ENCODE measurements at regions not wholly inside any gene's neighbourhood (a gene's known extent, or its start where the extent isn't known, plus 50 kb on each side); places are given as distances from the start of the nearest gene placed in this dataset.

GRCh38 chr12:25424211-25424731 is 128.8 kb downstream of the LMNTD1 start:
- no peak for ATAC-seq (ENCODE audit: low FRiP score)
- no peak for TF ChIP-seq CTCF (IDR thresholded peaks at IDR 0.05)
- DNase-seq (ENCODE audit: low spot score), result no peak

GRCh38 chr12:25423355-25424050 is 129.6 kb downstream of the LMNTD1 start:
- DNase-seq (ENCODE audit: low spot score), result no peak

GRCh38 chr12:25422241-25422640 is 130.8 kb downstream of the LMNTD1 start:
- no peak for TF ChIP-seq CTCF (IDR thresholded peaks at IDR 0.05)
- no peak for ATAC-seq (ENCODE audit: low FRiP score)

More at GRCh38 chr12:25423355-25424050, 129.6 kb downstream of the LMNTD1 start:
- TF ChIP-seq CTCF (IDR thresholded peaks at IDR 0.05), result no peak
- ATAC-seq (ENCODE audit: low FRiP score), result no peak

GRCh38 chr12:25421651-25422167 is 131.4 kb downstream of the LMNTD1 start:
- no peak for TF ChIP-seq CTCF (IDR thresholded peaks at IDR 0.05)
- ATAC-seq (ENCODE audit: low FRiP score) (no peak), DNase-seq (ENCODE audit: low spot score) (no peak)

More at GRCh38 chr12:25422241-25422640, 130.8 kb downstream of the LMNTD1 start:
- DNase-seq (ENCODE audit: low spot score), result no peak

GRCh38 chr12:25420116-25420515 is 133.0 kb downstream of the LMNTD1 start:
- no peak for TF ChIP-seq CTCF (IDR thresholded peaks at IDR 0.05)
- ATAC-seq (ENCODE audit: low FRiP score), result no peak

GRCh38 chr12:25419595-25419994 is 133.5 kb downstream of the LMNTD1 start:
- TF ChIP-seq CTCF (IDR thresholded peaks at IDR 0.05), result no peak
- ATAC-seq (ENCODE audit: low FRiP score) (no peak), DNase-seq (ENCODE audit: low spot score) (no peak)

More at GRCh38 chr12:25420116-25420515, 133.0 kb downstream of the LMNTD1 start:
- no peak for DNase-seq (ENCODE audit: low spot score)

GRCh38 chr12:25417071-25417470 is 136.0 kb downstream of the LMNTD1 start:
- DNase-seq (ENCODE audit: low spot score), result no peak
- no peak for TF ChIP-seq CTCF (IDR thresholded peaks at IDR 0.05)
- no peak for ATAC-seq (ENCODE audit: low FRiP score)
